HFF-Myc (cell line): ENCODE measurements at regions not wholly inside any gene's neighbourhood (a gene's known extent, or its start where the extent isn't known, plus 50 kb on each side); places are given as distances from the start of the nearest gene placed in this dataset.
A peak's percentile ranks its signal among the peaks of the same experiment; 100 is the strongest.

Experiments
- DNase-seq: peaks from one replicate; pipeline ENCODE4 v3.0.0-alpha.2; 2011; ENCODE audit warnings: low read depth; ENCODE audit errors: extremely low read depth
- H3K4me3 ChIP-seq: replicated peaks from 2 replicates; pipeline ENCODE4 v1.5.1; 2011; ENCODE audit warnings: low read depth, mild to moderate bottlenecking, control low read depth, low read length
- CTCF ChIP-seq: IDR thresholded peaks from 2 replicates; pipeline ENCODE4 v1.5.1; 2012; ENCODE audit warnings: mild to moderate bottlenecking, low read depth, low read length, control low read depth; ENCODE audit errors: missing control alignments

- TF ChIP-seq CTCF = no peak
- no peak overlapping the region for H3K4me3 ChIP-seq
- DNase-seq = peak; percentile 31
Measured at GRCh38 chr2:9057939-9058761, 54.7 kb upstream of the MBOAT2 start.

- no peak for TF ChIP-seq CTCF
- no peak overlapping the region for H3K4me3 ChIP-seq
- no peak for DNase-seq
Measured at GRCh38 chr2:9055471-9055870, 52.0 kb upstream of the MBOAT2 start.

- no peak for TF ChIP-seq CTCF
- DNase-seq = no peak
- H3K4me3 ChIP-seq = no peak overlapping the region
Measured at GRCh38 chr2:9053534-9053931, 50.0 kb upstream of the MBOAT2 start.
